GM21825 (cell line): ENCODE measurements at regions not wholly inside any gene's neighbourhood (a gene's known extent, or its start where the extent isn't known, plus 50 kb on each side); places are given as distances from the start of the nearest gene placed in this dataset.
A peak's percentile ranks its signal among the peaks of the same experiment; 100 is the strongest.

Source experiments
- ATAC-seq: cut with Tn5 transposase; IDR thresholded peaks from one replicate; pipeline ENCODE4 v1.9.1; 2021; ENCODE audit warnings: mild to moderate bottlenecking, moderate library complexity; ENCODE audit not compliant: unreplicated experiment

GRCh38 chr16:73337373-73338296, 289.7 kb upstream of the ZFHX3 start:
- ATAC-seq, result no peak

- no peak for ATAC-seq
Observed at GRCh38 chr16:73329358-73330286, 281.7 kb upstream of the ZFHX3 start.

GRCh38 chr16:73326770-73327470, 279.0 kb upstream of the ZFHX3 start:
- no peak for ATAC-seq

- ATAC-seq, result no peak
Observed at GRCh38 chr16:73326221-73326620, 278.3 kb upstream of the ZFHX3 start.

GRCh38 chr16:73323880-73324279, 276.0 kb upstream of the ZFHX3 start:
- no peak for ATAC-seq

DNA sequence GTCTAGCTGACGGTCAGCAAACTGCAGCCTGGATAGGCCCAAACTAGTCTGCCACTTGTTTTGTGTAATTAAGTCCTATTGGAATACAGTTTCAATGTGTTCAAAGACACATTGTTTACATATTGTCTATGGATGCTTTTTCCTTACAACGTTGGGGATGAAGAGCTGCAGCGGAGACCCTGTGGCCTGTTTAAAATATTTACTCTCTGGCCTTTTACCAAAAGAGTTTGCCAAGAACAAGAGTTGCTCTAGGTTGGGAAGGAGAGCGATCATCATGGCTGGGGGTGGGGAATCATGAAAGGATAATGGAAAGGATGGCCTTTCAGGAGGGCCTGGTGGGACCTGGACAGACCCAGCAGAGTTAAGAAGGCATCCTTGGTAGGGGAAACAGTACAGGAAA, 274.9 kb upstream of the ZFHX3 start:
- no peak for ATAC-seq

DNA sequence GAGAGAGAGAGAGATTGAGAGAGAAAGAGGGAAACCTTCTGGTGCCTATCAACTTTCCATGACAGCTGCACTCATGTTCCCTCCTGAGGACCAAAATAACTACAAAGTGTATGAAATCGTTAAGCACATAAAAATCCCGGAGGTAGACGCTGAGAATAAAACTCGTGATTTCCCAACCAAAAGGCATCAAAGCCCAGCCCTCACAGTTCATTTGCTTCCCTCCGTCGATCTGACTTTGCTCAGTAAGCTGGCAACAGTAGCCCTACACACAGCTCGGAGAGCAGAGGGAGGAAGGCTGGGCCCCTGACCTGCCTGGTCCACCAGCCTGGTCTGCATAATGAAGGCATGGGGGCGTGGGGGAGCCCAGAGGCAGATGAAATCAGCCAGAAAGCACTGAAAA, 273.9 kb upstream of the ZFHX3 start:
- ATAC-seq, result no peak

DNA sequence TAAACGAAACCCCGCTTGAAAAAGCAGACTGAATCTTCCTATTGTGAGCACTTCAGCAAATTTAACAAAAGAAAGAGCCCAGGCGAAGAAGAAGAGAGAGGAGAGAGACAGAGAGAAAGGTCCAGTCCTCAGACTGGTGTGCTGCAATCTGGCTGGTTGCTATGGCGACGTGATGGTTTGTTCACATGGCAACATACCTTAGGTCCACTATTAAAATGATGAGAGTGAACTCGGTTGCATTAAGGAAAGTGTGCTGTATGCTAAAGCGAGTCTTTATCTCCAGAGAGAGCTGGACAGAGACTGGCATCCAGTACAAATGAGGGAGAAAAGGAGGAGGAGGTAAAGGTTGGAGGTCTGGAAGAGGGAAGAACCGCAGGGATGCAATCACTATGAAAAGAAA, 271.8 kb upstream of the ZFHX3 start:
- no peak for ATAC-seq

- no peak for ATAC-seq
Observed at GRCh38 chr16:73319261-73319660, 271.3 kb upstream of the ZFHX3 start.

GRCh38 chr16:73317321-73317857, 269.5 kb upstream of the ZFHX3 start:
- ATAC-seq, result no peak

GRCh38 chr16:73315645-73316044, 267.7 kb upstream of the ZFHX3 start:
- ATAC-seq, result peak; percentile 87

- no peak for ATAC-seq
Observed at GRCh38 chr16:73313950-73314349, 266.0 kb upstream of the ZFHX3 start.

- ATAC-seq, result no peak
Observed at GRCh38 chr16:73311857-73312723, 264.2 kb upstream of the ZFHX3 start.

DNA sequence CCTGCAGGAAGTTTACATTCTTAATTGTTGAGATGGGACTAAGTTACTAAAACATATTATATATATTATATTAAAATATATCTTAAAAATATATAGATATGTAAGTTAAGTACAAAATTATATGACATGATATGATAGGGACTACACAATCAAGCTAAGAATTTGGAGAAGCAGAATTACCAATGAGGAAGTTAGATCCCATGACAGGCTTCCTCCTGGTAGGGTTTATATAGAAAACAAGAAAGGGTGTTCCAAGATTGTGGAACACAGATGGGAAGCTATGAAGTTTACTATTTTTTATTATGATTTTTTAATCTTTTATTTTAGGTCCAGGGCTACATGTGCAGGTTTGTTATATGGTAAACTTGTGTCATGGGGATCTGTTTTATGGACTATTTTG, 260.8 kb upstream of the ZFHX3 start:
- ATAC-seq, result no peak

DNA sequence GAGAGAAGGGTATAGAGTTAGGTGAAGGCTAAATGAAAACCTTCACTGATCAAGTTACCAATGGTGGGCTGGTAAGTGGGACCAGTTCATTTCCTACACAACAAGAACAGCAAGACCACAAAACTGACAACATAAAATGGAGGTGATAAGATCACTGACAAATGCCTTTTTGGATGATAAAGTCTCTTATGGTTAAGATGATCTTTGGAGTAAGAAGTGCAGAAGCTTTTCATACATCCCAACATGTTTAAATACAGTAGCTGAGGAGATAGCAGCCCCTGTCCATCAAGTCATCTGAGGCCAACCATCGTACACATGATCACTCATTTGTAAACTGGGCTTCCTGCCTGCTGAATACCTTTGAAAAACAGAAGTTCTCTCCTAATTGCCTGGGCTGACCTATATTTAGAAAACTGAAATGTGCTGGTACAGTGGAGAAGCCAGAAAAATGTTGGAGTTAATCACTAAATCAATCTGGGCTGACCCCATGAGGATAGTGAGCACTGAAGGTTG, 259.0 kb upstream of the ZFHX3 start:
- no peak for ATAC-seq

DNA sequence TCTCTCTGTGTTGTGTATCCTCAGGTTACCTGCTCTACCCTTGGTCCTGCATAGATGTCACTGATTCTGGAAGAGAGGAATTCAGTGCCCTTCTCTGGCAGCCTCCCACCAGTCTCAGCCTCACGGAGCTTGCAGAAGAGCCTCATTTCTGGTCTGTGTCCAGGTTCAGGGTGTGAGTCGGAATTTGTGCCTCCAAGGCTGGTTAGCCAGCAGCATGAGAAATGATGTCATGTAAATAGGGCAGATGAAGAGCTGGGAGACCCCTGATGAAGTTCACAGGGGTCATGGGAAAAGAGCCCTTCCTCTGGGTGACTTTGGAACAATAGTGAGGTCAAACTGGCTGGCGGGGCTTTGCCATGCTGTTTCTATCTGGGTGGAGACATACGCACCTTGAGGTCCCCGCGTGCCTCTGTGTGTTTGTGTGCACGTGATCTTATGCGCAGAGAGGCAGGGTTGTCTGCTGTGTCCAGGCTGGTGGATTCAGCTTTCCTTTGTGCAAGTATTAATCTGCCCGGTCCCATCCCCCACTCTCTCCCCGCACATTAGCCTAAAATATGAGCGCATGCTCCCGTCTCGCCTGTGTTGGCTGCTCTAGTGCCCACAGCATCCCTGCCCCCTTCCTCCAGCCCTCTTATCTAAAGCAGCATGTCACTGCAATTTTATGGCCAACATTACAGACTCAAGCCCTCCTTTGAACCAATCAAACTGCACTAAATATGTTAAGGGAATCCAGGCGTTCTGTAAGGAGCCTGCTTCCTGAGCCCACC, 256.3 kb upstream of the ZFHX3 start:
- ATAC-seq, result no peak

DNA sequence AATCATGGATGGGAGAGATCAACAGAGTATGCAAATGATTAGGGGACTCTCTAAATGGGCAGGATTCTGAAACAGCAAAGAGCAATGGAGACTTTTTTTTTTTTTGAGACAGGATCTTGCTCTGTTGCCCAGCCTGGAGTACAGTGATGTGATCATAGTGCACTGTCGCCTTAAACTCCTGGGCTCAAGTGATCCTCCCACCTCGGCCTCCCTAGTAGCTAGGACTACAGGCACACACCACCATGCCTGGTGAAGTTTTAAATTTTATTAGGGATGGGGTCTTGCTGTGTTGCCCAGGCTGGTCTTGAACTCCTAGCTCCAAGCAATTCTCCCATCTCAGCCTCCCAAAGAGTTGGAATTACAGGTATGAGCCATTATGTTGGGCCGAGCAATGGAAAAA, 255.0 kb upstream of the ZFHX3 start:
- ATAC-seq, result no peak

DNA sequence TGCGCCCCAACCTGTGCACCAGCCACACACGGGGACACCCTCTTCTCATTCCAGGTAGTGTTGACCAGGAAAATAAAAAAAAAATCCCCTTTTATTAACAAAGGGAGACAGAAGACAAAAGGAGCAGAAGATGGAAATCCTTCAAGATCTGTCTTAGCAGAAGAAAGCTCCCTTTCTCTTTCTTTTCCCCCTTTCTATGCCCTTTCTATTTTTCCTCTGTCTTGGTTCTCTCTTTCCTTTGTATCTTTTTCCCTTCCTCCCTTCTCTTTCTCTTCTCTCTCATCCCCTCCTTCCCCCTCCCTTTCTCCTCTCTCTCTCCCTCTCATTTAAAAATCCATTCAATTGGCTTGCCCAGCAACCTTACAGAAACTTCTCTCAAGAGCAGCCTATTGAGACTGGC, 254.1 kb upstream of the ZFHX3 start:
- no peak for ATAC-seq

- ATAC-seq, result no peak
Observed at GRCh38 chr16:73299346-73299745, 251.4 kb upstream of the ZFHX3 start.
